NCI-H345 treated with DMSO at 0.1 percent for 48 hours (cell line): ENCODE measurements at regions not wholly inside any gene's neighbourhood (a gene's known extent, or its start where the extent isn't known, plus 50 kb on each side); places are given as distances from the start of the nearest gene placed in this dataset.

Experiments
- DNase-seq: peaks from one replicate; lab custom pipeline; 2025; ENCODE audit not compliant: unreplicated experiment; lab: John Stamatoyannopoulos, UW

GRCh38 chr5:103498800-103499551, 63.6 kb downstream of the NUDT12 start:
- DNase-seq = no peak

- no peak for DNase-seq
Observed at GRCh38 chr5:103498211-103498610, 64.4 kb downstream of the NUDT12 start.

DNA sequence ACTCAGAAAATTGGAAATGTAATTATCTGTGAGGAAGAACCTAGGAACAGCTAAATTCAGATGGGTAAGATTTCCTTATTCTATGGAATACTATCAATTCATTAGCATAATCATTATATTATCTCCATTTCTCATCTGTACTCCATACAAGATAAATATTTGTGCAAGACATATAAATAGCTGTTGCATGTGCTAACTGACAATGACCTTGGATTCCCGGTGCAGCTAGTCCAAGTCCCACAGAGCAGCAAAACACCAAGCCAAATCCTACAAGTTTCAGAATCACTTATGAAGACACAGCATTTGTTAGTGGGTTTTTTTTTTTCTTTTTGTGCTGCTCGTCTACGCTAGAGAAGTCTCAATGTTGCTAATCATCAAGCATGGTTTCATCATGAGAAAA, 64.8 kb downstream of the NUDT12 start:
- DNase-seq = no peak

DNA sequence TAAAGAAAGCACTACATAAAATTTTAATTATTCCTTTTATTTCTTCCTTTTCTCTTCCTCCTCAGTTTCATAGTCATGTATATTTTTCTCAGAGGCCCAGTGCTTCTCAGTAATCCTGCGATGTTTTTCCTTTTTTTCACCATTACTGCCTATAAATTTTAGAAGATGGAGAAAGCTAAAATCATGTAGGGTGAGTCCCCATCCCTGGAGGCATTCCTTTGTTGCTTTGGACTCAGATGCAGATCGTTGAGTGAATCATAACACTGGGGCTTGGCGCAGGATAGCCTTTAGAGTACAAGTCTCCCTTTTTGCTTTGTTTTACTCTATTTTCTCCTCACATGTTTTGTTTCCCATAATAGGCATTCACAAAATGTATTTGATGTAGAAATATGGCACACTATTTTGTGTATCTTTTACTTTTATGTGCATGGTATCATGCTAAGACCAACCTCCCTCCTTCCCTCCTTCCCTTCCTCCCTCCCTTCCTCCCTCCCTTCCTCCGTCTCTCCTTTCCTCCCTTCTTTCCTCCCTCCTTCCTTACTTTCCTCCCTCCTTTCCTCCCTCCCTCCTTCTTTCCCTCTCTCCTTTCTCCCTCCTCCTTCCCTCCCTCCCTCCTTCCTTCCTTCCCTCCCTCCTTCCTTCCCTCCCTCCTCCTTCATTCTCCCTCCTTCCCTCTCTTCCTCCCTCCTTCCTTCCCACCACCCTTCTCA, 72.4 kb downstream of the NUDT12 start:
- no peak for DNase-seq

DNA sequence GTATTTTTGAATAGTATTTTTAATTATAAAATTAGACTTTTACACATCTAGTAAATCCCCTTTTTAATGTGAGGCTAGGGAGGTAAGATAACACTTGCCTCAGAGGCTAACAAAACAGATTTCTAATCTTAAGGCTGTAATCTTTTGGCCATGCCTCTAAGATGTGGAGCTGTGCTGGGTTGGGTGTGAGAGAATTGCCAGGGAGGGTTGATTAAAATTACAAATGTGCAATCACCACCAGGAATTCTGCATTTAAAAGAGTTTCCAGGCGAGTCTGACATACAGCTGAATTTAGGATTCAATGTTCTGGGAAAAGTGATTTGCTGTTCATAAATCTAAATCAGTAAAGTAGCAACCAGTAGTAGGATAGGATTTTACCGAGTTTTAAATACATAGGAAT, 73.3 kb downstream of the NUDT12 start:
- no peak for DNase-seq

GRCh38 chr5:103487822-103488493, 74.6 kb downstream of the NUDT12 start:
- no peak for DNase-seq

- DNase-seq = no peak
Observed at GRCh38 chr5:103487218-103487617, 75.4 kb downstream of the NUDT12 start.

DNA sequence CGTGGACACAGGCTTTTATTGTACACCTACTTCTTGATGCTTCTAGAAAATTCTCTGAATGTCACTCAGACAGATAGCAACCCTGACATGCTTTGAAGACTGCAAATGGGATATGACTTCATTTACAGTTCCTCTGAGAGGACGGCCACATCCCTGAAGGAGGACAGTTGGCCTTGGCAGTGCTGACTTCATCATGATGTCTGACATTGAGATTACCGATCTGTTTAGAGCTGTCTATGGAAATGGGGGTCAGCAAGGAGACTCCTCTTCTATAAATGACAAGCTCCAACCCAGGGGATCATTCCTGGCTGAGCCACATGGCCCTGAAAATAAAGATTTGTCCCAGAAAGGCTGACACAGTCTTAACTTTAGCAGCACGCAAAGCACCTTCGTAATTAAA, 75.8 kb downstream of the NUDT12 start:
- DNase-seq = no peak

DNA sequence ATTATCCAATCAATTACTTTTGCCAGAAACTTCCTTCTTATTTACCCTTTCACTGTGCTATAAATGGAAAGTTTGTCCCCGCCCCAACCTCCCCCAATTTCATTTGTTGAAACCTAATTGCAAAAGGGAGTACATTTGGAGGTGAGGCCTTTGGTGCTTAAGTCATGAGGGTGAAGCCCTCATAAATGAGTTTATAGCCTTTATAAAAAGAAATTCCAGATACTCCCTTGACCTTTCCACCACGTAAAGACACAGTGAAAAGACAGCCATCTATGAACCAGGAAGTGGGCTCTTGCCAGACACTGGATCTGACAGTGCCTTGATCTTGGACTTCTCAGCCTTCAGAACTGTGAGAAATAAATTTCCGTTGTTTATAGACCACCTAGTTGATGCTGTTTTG, 82.3 kb downstream of the NUDT12 start:
- no peak for DNase-seq

- DNase-seq = no peak
Observed at GRCh38 chr5:103477678-103478077, 84.9 kb downstream of the NUDT12 start.

- DNase-seq = no peak
Observed at GRCh38 chr5:103476811-103477210, 85.8 kb downstream of the NUDT12 start.

DNA sequence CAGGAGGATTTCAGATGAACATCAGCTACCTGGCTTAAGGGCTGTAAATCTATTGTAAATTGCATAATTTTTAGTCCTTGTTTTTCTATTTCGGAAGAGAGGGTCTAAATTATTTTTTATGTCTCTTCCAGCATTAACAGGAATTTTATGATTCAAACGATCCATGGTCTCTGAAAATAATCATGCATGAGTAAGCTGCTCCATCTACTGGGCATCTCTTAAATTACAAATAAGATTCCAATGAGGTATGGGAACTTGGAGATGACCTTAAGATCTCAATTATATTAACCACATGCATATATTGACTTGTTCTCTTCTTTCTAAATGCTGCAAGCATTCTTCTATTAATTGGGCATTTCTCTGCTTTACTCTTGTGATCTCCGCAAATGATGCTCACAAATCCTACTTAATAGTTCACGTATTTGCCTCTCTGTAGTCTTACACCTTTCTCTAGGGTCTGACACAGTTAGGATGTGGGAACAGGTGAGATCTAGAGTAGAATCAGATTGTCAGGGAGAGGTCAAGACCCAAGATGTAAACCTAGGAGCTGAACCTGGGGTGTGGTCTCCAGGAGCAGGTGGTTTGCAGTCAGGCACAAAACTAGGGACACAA, 86.9 kb downstream of the NUDT12 start:
- no peak for DNase-seq

- no peak for DNase-seq
Observed at GRCh38 chr5:103474677-103475076, 87.9 kb downstream of the NUDT12 start.

- DNase-seq = no peak
Observed at GRCh38 chr5:103473725-103474124, 88.9 kb downstream of the NUDT12 start.

DNA sequence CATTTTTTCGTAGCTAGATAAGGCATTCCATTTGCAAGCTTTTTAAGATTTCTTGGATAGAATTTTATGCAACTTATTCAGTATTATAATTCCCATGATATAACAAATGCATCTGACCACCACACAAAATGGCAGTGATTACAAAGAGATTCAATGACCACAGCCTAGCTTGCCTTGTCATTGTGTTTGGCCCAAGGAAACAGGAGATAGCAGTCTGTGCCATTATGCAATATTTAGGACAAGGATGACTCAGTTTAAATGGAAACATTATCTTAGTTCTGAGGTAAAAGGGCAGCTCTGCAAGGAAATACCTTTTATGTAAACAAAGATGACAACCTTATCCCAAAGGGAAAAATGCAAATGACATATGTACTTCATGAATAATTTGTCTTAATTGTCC, 89.8 kb downstream of the NUDT12 start:
- no peak for DNase-seq

- DNase-seq = no peak
Observed at GRCh38 chr5:103472265-103472664, 90.3 kb downstream of the NUDT12 start.

GRCh38 chr5:103469288-103470040, 93.1 kb downstream of the NUDT12 start:
- no peak for DNase-seq

DNA sequence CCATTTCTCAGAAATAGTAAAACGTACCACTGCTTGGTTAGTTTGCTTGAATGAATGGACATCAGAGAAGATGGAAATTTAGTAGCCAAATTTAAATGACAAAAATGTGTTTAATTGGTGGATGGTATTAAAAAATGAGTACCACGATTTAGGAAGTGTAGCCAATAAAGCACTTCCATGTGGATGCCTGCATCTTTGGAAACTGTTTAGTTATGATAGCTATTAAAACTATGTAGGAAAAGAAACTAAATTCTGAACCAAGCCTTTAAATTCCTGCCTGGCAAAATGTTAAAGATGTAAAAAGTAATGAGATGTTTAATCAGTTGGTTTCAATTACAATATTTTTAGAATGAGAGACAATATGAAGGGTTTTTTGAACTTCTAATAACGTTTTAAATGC, 94.8 kb downstream of the NUDT12 start:
- DNase-seq = no peak

GRCh38 chr5:103466495-103466894, 96.1 kb downstream of the NUDT12 start:
- DNase-seq = no peak

DNA sequence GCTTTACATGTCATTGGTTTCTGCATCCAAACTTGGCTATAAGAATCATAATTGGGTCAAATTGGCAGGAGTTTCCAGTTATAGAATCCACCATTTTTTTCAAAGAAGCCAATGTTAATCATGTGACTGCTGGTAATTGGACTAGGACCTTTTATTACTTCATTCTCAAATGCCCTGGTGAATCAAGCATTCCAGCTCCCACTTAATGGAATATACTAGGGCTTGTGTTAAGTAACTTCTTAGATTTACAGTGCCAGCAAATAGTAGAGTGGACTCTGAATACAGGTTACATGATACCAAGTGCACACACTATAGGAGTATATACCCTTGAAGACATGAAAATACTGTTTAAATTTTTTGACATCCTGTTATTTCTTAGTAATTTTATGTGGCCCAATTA, 96.7 kb downstream of the NUDT12 start:
- DNase-seq = no peak
